WTC11 (cell line): ENCODE measurements at regions not wholly inside any gene's neighbourhood (a gene's known extent, or its start where the extent isn't known, plus 50 kb on each side); places are given as distances from the start of the nearest gene placed in this dataset.

Experiments
- ATAC-seq: fragments of 200-7000 bp; cut with Tn5 transposase; 2 replicates; pipeline ENCODE4 v1.10.0; 2021; ENCODE audit warnings: mild to moderate bottlenecking, moderate library complexity
- CTCF ChIA-PET: fragments of 300-600 bp; sonication (Branson Sonifier 250); formaldehyde crosslinking; loops from one replicate; lab custom pipeline; 2021; ENCODE audit warnings: antibody characterized with exemption; lab: Charles Lee
- POLR2A ChIA-PET: fragments of 350-600 bp; sonication (Branson Sonifier 250); formaldehyde crosslinking; loops from one replicate; lab custom pipeline; 2021; ENCODE audit warnings: antibody characterized with exemption; lab: Charles Lee
- DNase-seq: peaks from one replicate; pipeline ENCODE4 v3.0.0; 2021; ENCODE audit warnings: low spot score
- H3K27ac Mint-ChIP-seq: 2 replicates; pipeline ENCODE4 v1.8.0; 2021; ENCODE audit warnings: mixed read lengths
- H3K27me3 Mint-ChIP-seq: 2 replicates; pipeline ENCODE4 v1.8.0; 2021; ENCODE audit warnings: low read depth, mild to moderate bottlenecking, moderate library complexity, mixed read lengths
- H3K36me3 Mint-ChIP-seq: 2 replicates; pipeline ENCODE4 v1.8.0; 2021; ENCODE audit warnings: mixed read lengths
- H3K4me1 Mint-ChIP-seq: 2 replicates; pipeline ENCODE4 v1.8.0; 2022; ENCODE audit warnings: mixed read lengths
- H3K4me3 Mint-ChIP-seq: 2 replicates; pipeline ENCODE4 v1.8.0; 2021; ENCODE audit warnings: mild to moderate bottlenecking, moderate library complexity, mixed read lengths
- H3K9me3 Mint-ChIP-seq: 2 replicates; pipeline ENCODE4 v1.8.0; 2021; ENCODE audit warnings: mixed read lengths
- ARID4B ChIP-seq: sonication (generic); formaldehyde crosslinking; IDR thresholded peaks from 2 replicates; pipeline ENCODE4 v1.8.0; 2023; ENCODE audit warnings: missing genetic modification reagents, mild to moderate bottlenecking, borderline replicate concordance
- ATF3 ChIP-seq: sonication (generic); formaldehyde crosslinking; conservative IDR thresholded peaks from 2 replicates; pipeline ENCODE4 v1.8.1; 2022; ENCODE audit warnings: mild to moderate bottlenecking, missing genetic modification reagents
- CDX4 ChIP-seq: fragments of 250-450 bp; sonication (Bioruptor Pico); IDR thresholded peaks from 2 replicates; pipeline ENCODE4 v1.9.0; 2021; ENCODE audit warnings: moderate library complexity, mild to moderate bottlenecking, inconsistent platforms, borderline replicate concordance
- CREB1 ChIP-seq: sonication (generic); formaldehyde crosslinking; IDR thresholded peaks from 2 replicates; pipeline ENCODE4 v1.8.0; 2023; ENCODE audit warnings: mild to moderate bottlenecking, missing genetic modification reagents
- CREM ChIP-seq: sonication (generic); formaldehyde crosslinking; IDR thresholded peaks from 2 replicates; pipeline ENCODE4 v1.8.1; 2022; ENCODE audit warnings: mild to moderate bottlenecking, missing genetic modification reagents, moderate library complexity
- GRHL2 ChIP-seq: fragments of 250-450 bp; sonication (Bioruptor Pico); IDR thresholded peaks from 2 replicates; pipeline ENCODE4 v1.8.0; 2022; ENCODE audit warnings: mild to moderate bottlenecking, moderate library complexity; ENCODE audit not compliant: insufficient replicate concordance, severe bottlenecking
- IRF1 ChIP-seq: sonication (generic); formaldehyde crosslinking; IDR thresholded peaks from 2 replicates; pipeline ENCODE4 v1.8.0; 2023; ENCODE audit warnings: missing genetic modification reagents
- JAZF1 ChIP-seq: fragments of 250-450 bp; sonication (Bioruptor Pico); IDR thresholded peaks from 2 replicates; pipeline ENCODE4 v1.9.0; 2021; ENCODE audit warnings: moderate library complexity, mild to moderate bottlenecking, inconsistent platforms
- KAT7 ChIP-seq: sonication (generic); formaldehyde crosslinking; IDR thresholded peaks from 2 replicates; pipeline ENCODE4 v1.8.1; 2023; ENCODE audit warnings: missing genetic modification reagents, mild to moderate bottlenecking, borderline replicate concordance
- NR2C2 ChIP-seq: sonication (generic); formaldehyde crosslinking; IDR thresholded peaks from 2 replicates; pipeline ENCODE4 v1.8.0; 2022; ENCODE audit warnings: mild to moderate bottlenecking, missing genetic modification reagents
- RELA ChIP-seq: sonication (generic); formaldehyde crosslinking; IDR thresholded peaks from 2 replicates; pipeline ENCODE4 v1.8.1; 2022; ENCODE audit warnings: missing genetic modification reagents, mild to moderate bottlenecking, borderline replicate concordance
- SP1 ChIP-seq: sonication (generic); formaldehyde crosslinking; conservative IDR thresholded peaks from 2 replicates; pipeline ENCODE4 v1.8.1; 2022; ENCODE audit warnings: missing genetic modification reagents
- STAT6 ChIP-seq: sonication (generic); formaldehyde crosslinking; conservative IDR thresholded peaks from 2 replicates; pipeline ENCODE4 v1.8.1; 2023; ENCODE audit warnings: mild to moderate bottlenecking, low read depth, missing genetic modification reagents, moderate library complexity
- ZNF219 ChIP-seq: sonication (generic); formaldehyde crosslinking; IDR thresholded peaks from 2 replicates; pipeline ENCODE4 v1.8.0; 2023; ENCODE audit warnings: missing genetic modification reagents, mild to moderate bottlenecking, borderline replicate concordance
- ZNF396 ChIP-seq: fragments of 250-450 bp; sonication (Bioruptor Pico); IDR thresholded peaks from 2 replicates; pipeline ENCODE4 v1.8.0; 2021; ENCODE audit warnings: mild to moderate bottlenecking, moderate library complexity, borderline replicate concordance
- ZNF423 ChIP-seq: fragments of 250-450 bp; sonication (Bioruptor Pico); IDR thresholded peaks from 2 replicates; pipeline ENCODE4 v2.1.2; 2022; ENCODE audit warnings: mild to moderate bottlenecking, moderate library complexity
- TF ChIP-seq, protein P1 (sequence below): fragments of 250-450 bp; sonication (Bioruptor Pico); conservative IDR thresholded peaks from 2 replicates; pipeline ENCODE4 v1.9.0; 2021; ENCODE audit warnings: mild to moderate bottlenecking
- TF ChIP-seq, protein P2 (sequence below): fragments of 250-450 bp; sonication (Bioruptor Pico); IDR thresholded peaks from 2 replicates; pipeline ENCODE4 v1.9.0; 2021; ENCODE audit warnings: mild to moderate bottlenecking
- TF ChIP-seq, protein P3 (sequence below): sonication (generic); formaldehyde crosslinking; IDR thresholded peaks from 2 replicates; pipeline ENCODE4 v1.8.1; 2023; ENCODE audit warnings: mild to moderate bottlenecking, missing genetic modification reagents
- TF ChIP-seq, protein P4 (sequence below): fragments of 250-450 bp; sonication (Bioruptor Pico); IDR thresholded peaks from 2 replicates; pipeline ENCODE4 v2.1.2; 2022; ENCODE audit warnings: mild to moderate bottlenecking, moderate library complexity

GRCh38 chrX:130997314-130997713 is 60.8 kb upstream of the ARHGAP36 start:
- CTCF ChIA-PET, result no interaction called here
- ATAC-seq (no peak), DNase-seq (no peak)
- no peak overlapping the region for H3K27ac Mint-ChIP-seq
- TF ChIP-seq STAT6 (CRISPR knock-in tag), result no peak
- TF ChIP-seq IRF1 (CRISPR knock-in tag), result no peak
- H3K27me3 Mint-ChIP-seq, result peaks cover 2% of the 10 kb centered on the region; the same call in 1 of the 2 replicates
- no peaks in the 10 kb centered on the region for H3K36me3 Mint-ChIP-seq
- POLR2A ChIA-PET, result no interaction called here
- no peak overlapping the region for H3K4me3 Mint-ChIP-seq
- H3K4me1 Mint-ChIP-seq, result no peaks in the 10 kb centered on the region
- no peaks in the 10 kb centered on the region for H3K9me3 Mint-ChIP-seq

GRCh38 chrX:130999360-130999759 is 58.8 kb upstream of the ARHGAP36 start:
- no peaks in the 10 kb centered on the region for H3K36me3 Mint-ChIP-seq
- peaks cover 2% of the 10 kb centered on the region; the same call in 1 of the 2 replicates for H3K27me3 Mint-ChIP-seq
- H3K4me1 Mint-ChIP-seq, result no peaks in the 10 kb centered on the region
- peaks cover 4% of the 10 kb centered on the region; the same call in 1 of the 2 replicates for H3K9me3 Mint-ChIP-seq
- POLR2A ChIA-PET, result no interaction called here
- DNase-seq, result no peak
- no peak overlapping the region for H3K4me3 Mint-ChIP-seq
- no peak overlapping the region for H3K27ac Mint-ChIP-seq
- ATAC-seq, result no peak
- CTCF ChIA-PET, result interaction anchor here (1.4 kb wide), 1 partner anchor 69 kb away, joined by 9 read pairs; no protein-coding TSS in a partner anchor
- TF ChIP-seq ATF3, result no peak
- no peak for TF ChIP-seq NR2C2 (CRISPR knock-in tag)
- TF ChIP-seq, protein P1, sequence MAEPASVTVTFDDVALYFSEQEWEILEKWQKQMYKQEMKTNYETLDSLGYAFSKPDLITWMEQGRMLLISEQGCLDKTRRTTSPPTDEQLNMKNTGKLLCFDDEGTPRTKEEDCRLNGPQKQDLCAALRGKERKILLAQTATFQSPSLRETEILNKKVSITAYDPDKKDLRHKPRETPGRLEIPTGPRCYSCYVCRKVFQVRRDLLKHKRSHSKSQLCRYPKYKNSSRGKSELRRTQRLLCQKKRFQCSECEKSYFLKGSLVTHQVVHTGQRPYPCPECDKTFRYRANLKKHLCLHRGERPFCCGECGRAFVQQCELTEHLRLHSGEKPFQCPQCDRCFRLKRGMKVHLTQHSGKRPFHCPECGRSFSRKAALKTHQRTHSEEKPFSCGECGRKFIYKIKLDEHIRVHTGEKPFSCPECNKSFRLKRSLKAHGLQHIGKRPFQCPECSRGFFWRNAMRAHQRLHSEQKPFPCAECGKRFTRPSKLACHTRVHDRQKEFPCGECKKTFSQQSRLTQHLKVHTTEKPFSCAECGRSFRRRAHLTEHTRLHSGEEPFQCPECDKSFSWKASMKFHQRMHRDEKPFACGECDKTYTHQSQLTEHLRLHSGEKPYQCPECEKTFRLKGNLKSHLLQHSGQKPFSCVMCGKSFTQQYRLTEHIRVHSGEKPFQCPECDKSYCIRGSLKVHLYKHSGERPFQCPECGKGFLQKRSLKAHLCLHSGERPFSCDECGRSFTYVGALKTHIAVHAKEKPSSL (CRISPR knock-in tag), result no peak
- no peak for TF ChIP-seq CDX4 (CRISPR knock-in tag)
- no peak for TF ChIP-seq KAT7 (CRISPR knock-in tag)
- TF ChIP-seq, protein P2, sequence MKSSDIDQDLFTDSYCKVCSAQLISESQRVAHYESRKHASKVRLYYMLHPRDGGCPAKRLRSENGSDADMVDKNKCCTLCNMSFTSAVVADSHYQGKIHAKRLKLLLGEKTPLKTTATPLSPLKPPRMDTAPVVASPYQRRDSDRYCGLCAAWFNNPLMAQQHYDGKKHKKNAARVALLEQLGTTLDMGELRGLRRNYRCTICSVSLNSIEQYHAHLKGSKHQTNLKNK (CRISPR knock-in tag), result no peak
- TF ChIP-seq CREB1, result no peak
- no peak for TF ChIP-seq CREM (CRISPR knock-in tag)
- no peak for TF ChIP-seq RELA (CRISPR knock-in tag)
- TF ChIP-seq, protein P3, sequence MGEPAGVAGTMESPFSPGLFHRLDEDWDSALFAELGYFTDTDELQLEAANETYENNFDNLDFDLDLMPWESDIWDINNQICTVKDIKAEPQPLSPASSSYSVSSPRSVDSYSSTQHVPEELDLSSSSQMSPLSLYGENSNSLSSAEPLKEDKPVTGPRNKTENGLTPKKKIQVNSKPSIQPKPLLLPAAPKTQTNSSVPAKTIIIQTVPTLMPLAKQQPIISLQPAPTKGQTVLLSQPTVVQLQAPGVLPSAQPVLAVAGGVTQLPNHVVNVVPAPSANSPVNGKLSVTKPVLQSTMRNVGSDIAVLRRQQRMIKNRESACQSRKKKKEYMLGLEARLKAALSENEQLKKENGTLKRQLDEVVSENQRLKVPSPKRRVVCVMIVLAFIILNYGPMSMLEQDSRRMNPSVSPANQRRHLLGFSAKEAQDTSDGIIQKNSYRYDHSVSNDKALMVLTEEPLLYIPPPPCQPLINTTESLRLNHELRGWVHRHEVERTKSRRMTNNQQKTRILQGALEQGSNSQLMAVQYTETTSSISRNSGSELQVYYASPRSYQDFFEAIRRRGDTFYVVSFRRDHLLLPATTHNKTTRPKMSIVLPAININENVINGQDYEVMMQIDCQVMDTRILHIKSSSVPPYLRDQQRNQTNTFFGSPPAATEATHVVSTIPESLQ (CRISPR knock-in tag), result no peak
- TF ChIP-seq ZNF423 (CRISPR knock-in tag), result no peak
- no peak for TF ChIP-seq JAZF1 (CRISPR knock-in tag)
- TF ChIP-seq SP1 (CRISPR knock-in tag), result no peak
- TF ChIP-seq, protein P4, sequence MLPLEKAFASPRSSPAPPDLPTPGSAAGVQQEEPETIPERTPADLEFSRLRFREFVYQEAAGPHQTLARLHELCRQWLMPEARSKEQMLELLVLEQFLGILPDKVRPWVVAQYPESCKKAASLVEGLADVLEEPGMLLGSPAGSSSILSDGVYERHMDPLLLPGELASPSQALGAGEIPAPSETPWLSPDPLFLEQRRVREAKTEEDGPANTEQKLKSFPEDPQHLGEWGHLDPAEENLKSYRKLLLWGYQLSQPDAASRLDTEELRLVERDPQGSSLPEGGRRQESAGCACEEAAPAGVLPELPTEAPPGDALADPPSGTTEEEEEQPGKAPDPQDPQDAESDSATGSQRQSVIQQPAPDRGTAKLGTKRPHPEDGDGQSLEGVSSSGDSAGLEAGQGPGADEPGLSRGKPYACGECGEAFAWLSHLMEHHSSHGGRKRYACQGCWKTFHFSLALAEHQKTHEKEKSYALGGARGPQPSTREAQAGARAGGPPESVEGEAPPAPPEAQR, result no peak
- no peak for TF ChIP-seq ARID4B (CRISPR knock-in tag)
- TF ChIP-seq ZNF219 (CRISPR knock-in tag), result no peak
- TF ChIP-seq GRHL2 (CRISPR knock-in tag), result no peak
- no peak for TF ChIP-seq ZNF396 (CRISPR knock-in tag)
